Smooth muscle cell (in vitro differentiated cells): ENCODE measurements at regions not wholly inside any gene's neighbourhood (a gene's known extent, or its start where the extent isn't known, plus 50 kb on each side); places are given as distances from the start of the nearest gene placed in this dataset.

ENCODE experiments used
- DNase-seq: peaks from one replicate; lab custom pipeline; 2025; ENCODE audit not compliant: unreplicated experiment; lab: John Stamatoyannopoulos, UW
- H2AFZ ChIP-seq: fragments of 200-600 bp; sonication (generic); 2 replicates; pipeline ENCODE4 v1.6.0; 2016; ENCODE audit warnings: antibody characterized with exemption, low read depth, mild to moderate bottlenecking
- H3F3A ChIP-seq: fragments of 200-600 bp; sonication (generic); 2 replicates; pipeline ENCODE4 v1.6.0; 2017; ENCODE audit warnings: antibody characterized with exemption, low read depth
- H3K27ac ChIP-seq: fragments of 200-600 bp; sonication (generic); 2 replicates; pipeline ENCODE4 v1.5.1; 2016; ENCODE audit warnings: low read depth, mild to moderate bottlenecking
- H3K27me3 ChIP-seq: fragments of 200-600 bp; sonication (generic); 2 replicates; pipeline ENCODE4 v1.6.1; 2016; ENCODE audit warnings: low read depth, mild to moderate bottlenecking
- H3K36me3 ChIP-seq: fragments of 200-600 bp; sonication (generic); 2 replicates; pipeline ENCODE4 v1.5.1; 2016; ENCODE audit warnings: low read depth
- H3K4me1 ChIP-seq: fragments of 200-600 bp; sonication (generic); 2 replicates; pipeline ENCODE4 v1.5.1; 2016; ENCODE audit warnings: low read depth
- H3K4me2 ChIP-seq: fragments of 200-600 bp; sonication (generic); 2 replicates; pipeline ENCODE4 v1.6.0; 2016; ENCODE audit warnings: mild to moderate bottlenecking
- H3K4me3 ChIP-seq: fragments of 200-600 bp; sonication (generic); 2 replicates; pipeline ENCODE4 v1.5.1; 2016; ENCODE audit warnings: mild to moderate bottlenecking
- H3K79me2 ChIP-seq: fragments of 200-600 bp; sonication (generic); 2 replicates; pipeline ENCODE4 v1.6.0; 2016; ENCODE audit warnings: low read depth, mild to moderate bottlenecking
- H3K9ac ChIP-seq: fragments of 200-600 bp; sonication (generic); 2 replicates; pipeline ENCODE4 v1.6.0; 2016; ENCODE audit warnings: low read depth
- H3K9me3 ChIP-seq: fragments of 200-600 bp; sonication (generic); replicated peaks from 2 replicates; pipeline ENCODE4 v1.5.1; 2016; ENCODE audit warnings: low read depth
- H4K20me1 ChIP-seq: fragments of 200-600 bp; sonication (generic); 2 replicates; pipeline ENCODE4 v1.6.0; 2016; ENCODE audit warnings: low read depth
- WGBS: methylation state at CpG from one replicate; pipeline ENCODE4 v1.1.7; 2016; ENCODE audit warnings: low lambda C conversion rate; 5-methylcytosine and 5-hydroxymethylcytosine counted together
- TF ChIP-seq, protein P1 (sequence below): fragments of 200-600 bp; sonication (generic); IDR thresholded peaks from 2 replicates; pipeline ENCODE4 v1.5.1; 2017; ENCODE audit warnings: borderline replicate concordance, mild to moderate bottlenecking, antibody characterized with exemption; ENCODE audit not compliant: insufficient read depth, poor library complexity, severe bottlenecking

DNA sequence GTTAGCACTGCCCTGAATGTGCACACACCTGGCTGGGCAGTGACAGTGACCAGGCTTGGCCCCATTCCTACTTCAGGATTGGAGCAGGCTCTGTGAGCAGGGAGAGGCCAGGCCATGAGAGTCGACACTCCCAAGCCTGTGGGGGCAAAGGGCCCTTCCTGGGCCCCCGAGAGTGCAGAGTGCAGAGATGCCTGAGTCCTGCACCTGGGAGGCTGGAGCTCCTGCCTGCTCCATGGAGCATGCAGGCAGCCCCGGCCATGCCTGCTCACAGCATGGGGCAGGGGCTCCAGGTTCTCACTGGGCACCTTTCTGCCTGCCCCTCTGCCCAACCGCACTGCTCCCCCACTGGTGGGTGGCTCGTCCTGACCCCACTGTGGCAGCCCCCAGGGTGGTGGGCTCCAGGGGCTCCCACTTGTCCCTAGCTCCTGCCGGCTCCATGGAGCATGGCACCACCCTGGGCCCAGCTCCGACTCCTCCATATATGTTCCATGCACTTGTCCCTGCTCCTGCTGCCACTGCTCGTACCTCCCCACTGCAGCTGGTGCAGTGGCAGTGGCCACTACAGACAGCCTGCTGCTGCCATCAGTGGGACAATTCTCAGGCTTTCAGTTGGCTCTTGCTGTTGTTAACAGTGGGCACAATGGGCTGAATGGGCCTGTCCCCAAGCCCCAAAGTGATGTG lies 282.0 kb downstream of the RPRM start:
- Histone ChIP-seq H3K9ac (no peak overlapping the region), H3K79me2 (no peaks in the 10 kb centered on the region), H3K9me3 (no peaks in the 10 kb centered on the region), H3K4me2 (no peak overlapping the region), H3K4me3 (no peak overlapping the region), H3K27me3 (no peaks in the 10 kb centered on the region), H3K27ac (no peak overlapping the region), H2AFZ (no peak overlapping the region), H4K20me1 (no peaks in the 10 kb centered on the region), H3F3A (no peaks in the 10 kb centered on the region), H3K36me3 (no peaks in the 10 kb centered on the region), H3K4me1 (no peaks in the 10 kb centered on the region)
- no peak for DNase-seq
- 94% methylated on average over 8 of the region's 8 CpGs for WGBS
- TF ChIP-seq, protein P1, sequence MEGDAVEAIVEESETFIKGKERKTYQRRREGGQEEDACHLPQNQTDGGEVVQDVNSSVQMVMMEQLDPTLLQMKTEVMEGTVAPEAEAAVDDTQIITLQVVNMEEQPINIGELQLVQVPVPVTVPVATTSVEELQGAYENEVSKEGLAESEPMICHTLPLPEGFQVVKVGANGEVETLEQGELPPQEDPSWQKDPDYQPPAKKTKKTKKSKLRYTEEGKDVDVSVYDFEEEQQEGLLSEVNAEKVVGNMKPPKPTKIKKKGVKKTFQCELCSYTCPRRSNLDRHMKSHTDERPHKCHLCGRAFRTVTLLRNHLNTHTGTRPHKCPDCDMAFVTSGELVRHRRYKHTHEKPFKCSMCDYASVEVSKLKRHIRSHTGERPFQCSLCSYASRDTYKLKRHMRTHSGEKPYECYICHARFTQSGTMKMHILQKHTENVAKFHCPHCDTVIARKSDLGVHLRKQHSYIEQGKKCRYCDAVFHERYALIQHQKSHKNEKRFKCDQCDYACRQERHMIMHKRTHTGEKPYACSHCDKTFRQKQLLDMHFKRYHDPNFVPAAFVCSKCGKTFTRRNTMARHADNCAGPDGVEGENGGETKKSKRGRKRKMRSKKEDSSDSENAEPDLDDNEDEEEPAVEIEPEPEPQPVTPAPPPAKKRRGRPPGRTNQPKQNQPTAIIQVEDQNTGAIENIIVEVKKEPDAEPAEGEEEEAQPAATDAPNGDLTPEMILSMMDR: no peak

DNA sequence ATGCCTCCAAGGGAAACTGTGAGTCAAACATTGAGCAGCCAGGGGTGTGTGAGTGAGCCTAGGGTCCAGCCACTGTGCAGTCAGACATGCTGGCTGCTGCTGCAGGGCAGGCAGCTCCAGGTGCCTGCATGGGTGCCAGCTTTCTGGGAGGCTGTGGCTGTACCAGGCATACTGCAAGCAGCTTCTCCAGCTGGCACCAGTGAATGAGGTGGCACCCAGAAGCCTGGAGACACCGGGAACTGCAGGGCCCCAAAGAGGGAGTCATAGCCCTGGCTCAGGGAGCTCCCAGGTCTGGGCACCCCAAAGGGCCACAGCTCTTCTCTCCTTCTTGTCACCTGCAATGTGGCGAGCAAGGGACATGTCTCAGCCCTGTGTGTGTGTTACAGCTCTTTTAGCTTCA lies 283.2 kb downstream of the RPRM start:
- Histone ChIP-seq H3K36me3 (no peaks in the 10 kb centered on the region), H3K27ac (no peak overlapping the region), H3F3A (no peaks in the 10 kb centered on the region), H3K4me2 (no peak overlapping the region), H3K79me2 (no peaks in the 10 kb centered on the region), H3K9me3 (no peaks in the 10 kb centered on the region), H3K9ac (no peak overlapping the region), H3K4me1 (no peaks in the 10 kb centered on the region), H4K20me1 (no peaks in the 10 kb centered on the region), H3K4me3 (no peak overlapping the region), H3K27me3 (no peaks in the 10 kb centered on the region), H2AFZ (no peak overlapping the region)
- DNase-seq: no peak
- 87% methylated on average over 2 of the region's 2 CpGs for WGBS
- TF ChIP-seq, protein P1: no peak

DNA sequence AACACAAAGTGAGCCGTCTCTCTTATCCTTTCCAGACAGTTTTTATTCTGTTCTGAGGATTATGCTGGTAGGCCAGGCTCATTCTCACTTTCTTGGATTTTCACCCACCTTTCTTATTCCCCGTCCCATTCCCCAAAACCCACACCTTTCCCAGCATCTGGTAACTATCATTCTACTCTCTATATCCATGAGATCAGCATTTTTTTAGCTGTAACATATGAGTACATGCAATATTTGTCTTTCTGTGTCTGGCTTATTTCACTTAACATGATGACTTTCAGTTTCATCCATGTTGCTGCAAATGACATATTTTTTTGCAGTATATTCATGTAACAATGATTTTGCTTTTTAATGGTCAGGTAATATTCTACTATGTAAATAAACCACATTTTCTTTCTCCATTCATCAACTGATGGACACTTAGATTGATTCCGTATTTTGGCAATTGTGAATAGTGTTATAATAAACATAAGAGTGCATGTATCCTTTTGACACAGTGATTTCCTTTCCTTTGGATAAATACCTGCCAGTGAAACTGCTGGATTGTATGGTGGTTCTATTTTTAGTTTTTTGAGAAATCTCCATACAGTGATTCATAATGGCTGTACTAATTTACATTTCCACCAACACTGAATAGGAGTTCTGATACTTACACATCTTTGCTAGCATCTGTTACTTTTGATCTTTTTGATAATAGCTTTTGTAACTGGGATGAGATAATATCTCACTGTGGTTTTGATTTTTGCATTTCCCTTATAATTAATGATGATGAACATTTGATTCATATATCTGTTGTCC lies 289.3 kb downstream of the RPRM start:
- 89% methylated on average over 3 of the region's 3 CpGs for WGBS
- H3K9me3 ChIP-seq: peaks cover 6% of the 10 kb centered on the region
- no peak overlapping the region for H3K27ac ChIP-seq
- no peak overlapping the region for H2AFZ ChIP-seq
- TF ChIP-seq, protein P1: no peak
- no peak for DNase-seq
- no peaks in the 10 kb centered on the region for H4K20me1 ChIP-seq
- no peak overlapping the region for H3K4me3 ChIP-seq
- H3K27me3 ChIP-seq: no peaks in the 10 kb centered on the region
- H3K36me3 ChIP-seq: no peaks in the 10 kb centered on the region
- H3F3A ChIP-seq: no peaks in the 10 kb centered on the region
- H3K4me2 ChIP-seq: no peak overlapping the region
- H3K4me1 ChIP-seq: no peaks in the 10 kb centered on the region
- no peak overlapping the region for H3K9ac ChIP-seq
- H3K79me2 ChIP-seq: no peaks in the 10 kb centered on the region
